Peyer's patch (tissue), 4 donors: ENCODE measurements at regions not wholly inside any gene's neighbourhood (a gene's known extent, or its start where the extent isn't known, plus 50 kb on each side); places are given as distances from the start of the nearest gene placed in this dataset.

Source experiments
- DNase-seq, 3 donors: peaks; one replicate each; pipeline ENCODE4 v3.0.0-alpha.2; 2017 to 2019
- H3K27ac ChIP-seq, 4 donors: fragments of 200-600 bp; sonication (generic); one replicate each; pipeline ENCODE4 v1.5.1; 2016 to 2019
- H3K27me3 ChIP-seq, 2 donors: fragments of 200-600 bp; sonication (generic); one replicate each; pipeline ENCODE4 v1.5.1; 2019
- H3K36me3 ChIP-seq, 3 donors: fragments of 200-600 bp; sonication (generic); one replicate each; pipeline ENCODE4 v1.5.1; 2016 to 2019
- H3K4me1 ChIP-seq, 4 donors: fragments of 200-600 bp; sonication (generic); one replicate each; pipeline ENCODE4 v1.5.1; 2016 to 2019
- H3K4me3 ChIP-seq, 4 donors: fragments of 200-600 bp; sonication (generic); 1 replicate in 3 of 4; 2 replicates in 1 of 4; pipeline ENCODE4 v1.5.1; 2016 to 2019; ENCODE audit warnings: mild to moderate bottlenecking in 1 of 4
- H3K9me3 ChIP-seq, 4 donors: fragments of 200-600 bp; sonication (generic); one replicate each; pipeline ENCODE4 v1.5.1; 2016 to 2019; ENCODE audit warnings: mild to moderate bottlenecking in 1 of 4
- CTCF ChIP-seq, 6 experiments: fragments of 450-650 bp in 4 of 6; fragments of 200-600 bp in 2 of 6; sonication (generic) in 1 of 6; IDR thresholded peaks; one replicate each; pipeline ENCODE4 v1.5.1; 2017 to 2019; ENCODE audit warnings: antibody characterized with exemption in 6 of 6, mild to moderate bottlenecking in 3 of 6, moderate library complexity in 1 of 6
- POLR2A ChIP-seq, 2 donors: fragments of 450-650 bp; IDR thresholded peaks; one replicate each; pipeline ENCODE4 v1.5.1; 2017; ENCODE audit warnings: antibody characterized with exemption in 2 of 2, mild to moderate bottlenecking in 2 of 2, moderate library complexity in 2 of 2

- no peak overlapping the region for H3K4me3 ChIP-seq
- no peaks in the 10 kb centered on the region for H3K4me1 ChIP-seq
- H3K27ac ChIP-seq: no peak overlapping the region
- no peaks in the 10 kb centered on the region for H3K36me3 ChIP-seq
- no peaks in the 10 kb centered on the region for H3K9me3 ChIP-seq
- no peaks in the 10 kb centered on the region for H3K27me3 ChIP-seq
- no peak for TF ChIP-seq CTCF (IDR thresholded peaks at IDR 0.05)
- no peak for TF ChIP-seq POLR2A (IDR thresholded peaks at IDR 0.05)
- DNase-seq: no peak
Observed at GRCh38 chrX:874061-874460, 243.5 kb downstream of the SHOX start.

GRCh38 chrX:873016-873415, 242.4 kb downstream of the SHOX start:
- TF ChIP-seq POLR2A (IDR thresholded peaks at IDR 0.05) (no peak), CTCF (IDR thresholded peaks at IDR 0.05) (no peak)
- H3K9me3 ChIP-seq: no peaks in the 10 kb centered on the region
- DNase-seq: no peak

GRCh38 chrX:872090-872489, 241.5 kb downstream of the SHOX start:
- no peaks in the 10 kb centered on the region for H3K4me1 ChIP-seq
- no peaks in the 10 kb centered on the region for H3K27me3 ChIP-seq
- H3K9me3 ChIP-seq: no peaks in the 10 kb centered on the region
- H3K27ac ChIP-seq: no peak overlapping the region
- no peak for DNase-seq
- H3K36me3 ChIP-seq: no peaks in the 10 kb centered on the region
- no peak overlapping the region for H3K4me3 ChIP-seq
- no peak for TF ChIP-seq POLR2A (IDR thresholded peaks at IDR 0.05)
- TF ChIP-seq CTCF (IDR thresholded peaks at IDR 0.05): no peak

More at GRCh38 chrX:873016-873415, 242.4 kb downstream of the SHOX start:
- Histone ChIP-seq H3K4me1 (no peaks in the 10 kb centered on the region), H3K4me3 (no peak overlapping the region), H3K36me3 (no peaks in the 10 kb centered on the region), H3K27ac (no peak overlapping the region), H3K27me3 (no peaks in the 10 kb centered on the region)

- DNase-seq: no peak
- no peaks in the 10 kb centered on the region for H3K4me1 ChIP-seq
- TF ChIP-seq POLR2A (IDR thresholded peaks at IDR 0.05) (no peak), CTCF (IDR thresholded peaks at IDR 0.05) (no peak)
- no peak overlapping the region for H3K4me3 ChIP-seq
- H3K36me3 ChIP-seq: no peaks in the 10 kb centered on the region
- H3K27me3 ChIP-seq: no peaks in the 10 kb centered on the region
- no peak overlapping the region for H3K27ac ChIP-seq
- no peaks in the 10 kb centered on the region for H3K9me3 ChIP-seq
Observed at GRCh38 chrX:871626-872025, 241.0 kb downstream of the SHOX start.

GRCh38 chrX:867966-868647, 237.5 kb downstream of the SHOX start:
- Histone ChIP-seq H3K27ac (no peak overlapping the region), H3K4me1 (no peaks in the 10 kb centered on the region), H3K36me3 (no peaks in the 10 kb centered on the region), H3K9me3 (no peaks in the 10 kb centered on the region), H3K27me3 (no peaks in the 10 kb centered on the region), H3K4me3 (no peak overlapping the region)
- no peak for DNase-seq
- TF ChIP-seq CTCF (IDR thresholded peaks at IDR 0.05): no peak
- no peak for TF ChIP-seq POLR2A (IDR thresholded peaks at IDR 0.05)

GRCh38 chrX:867502-867901, 236.9 kb downstream of the SHOX start:
- Histone ChIP-seq H3K9me3 (no peaks in the 10 kb centered on the region), H3K27ac (no peak overlapping the region), H3K4me1 (no peaks in the 10 kb centered on the region), H3K4me3 (no peak overlapping the region), H3K27me3 (no peaks in the 10 kb centered on the region), H3K36me3 (no peaks in the 10 kb centered on the region)
- no peak for DNase-seq
- TF ChIP-seq CTCF (IDR thresholded peaks at IDR 0.05) (no peak), POLR2A (IDR thresholded peaks at IDR 0.05) (no peak)
